NCI-H2081 treated with DMSO at 0.1 percent for 48 hours (cell line): ENCODE measurements at regions not wholly inside any gene's neighbourhood (a gene's known extent, or its start where the extent isn't known, plus 50 kb on each side); places are given as distances from the start of the nearest gene placed in this dataset.

ENCODE experiments used
- DNase-seq: peaks from one replicate; lab custom pipeline; 2025; lab: John Stamatoyannopoulos, UW

DNA sequence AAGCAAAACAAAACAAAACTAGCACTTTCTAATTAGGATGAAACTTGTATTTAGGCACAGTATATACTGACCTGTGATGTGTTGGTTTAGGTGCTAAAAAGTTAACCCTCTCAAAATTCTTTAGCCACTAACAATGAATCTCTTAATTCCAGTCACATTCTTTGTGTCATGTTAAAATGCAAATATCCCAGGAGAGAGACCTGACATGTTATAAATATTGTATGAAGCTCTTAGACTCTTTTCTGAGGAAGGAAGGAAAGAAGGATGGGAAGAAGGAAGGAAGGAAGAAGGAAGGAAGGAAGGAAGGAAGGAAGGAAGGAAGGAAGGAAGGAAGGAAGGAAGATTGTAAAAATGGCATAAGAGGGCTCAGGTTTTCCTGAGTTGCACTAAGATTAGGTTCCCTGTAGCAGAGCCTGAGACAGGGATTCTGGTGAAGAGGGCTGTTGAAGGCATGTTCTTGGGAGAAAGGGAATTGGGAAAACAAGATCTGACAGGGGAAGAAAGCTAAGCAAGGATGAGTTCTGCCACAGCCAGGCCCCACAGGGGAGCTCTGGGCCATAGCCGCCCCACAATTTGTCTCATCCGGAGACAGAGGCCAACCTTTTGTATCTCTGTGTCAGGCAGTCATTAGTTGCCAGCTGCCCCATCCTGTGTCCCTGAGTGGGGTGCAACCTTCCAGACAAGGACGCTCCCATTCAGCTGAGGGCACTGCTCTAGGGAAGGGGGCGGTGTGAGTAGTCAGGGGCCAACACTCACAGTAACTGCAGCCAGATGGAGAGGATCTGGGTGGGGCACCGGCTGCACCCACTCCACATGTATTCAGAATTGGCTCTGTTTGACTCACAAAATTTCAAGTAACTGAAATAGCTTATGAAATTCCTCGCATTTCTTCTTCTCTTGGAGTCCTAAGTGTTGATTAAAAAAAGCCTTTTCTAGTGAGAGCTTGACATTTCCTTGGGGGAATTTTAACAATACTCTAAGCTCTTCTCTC, 189.3 kb upstream of the ARG1 start:
- no peak for DNase-seq

DNA sequence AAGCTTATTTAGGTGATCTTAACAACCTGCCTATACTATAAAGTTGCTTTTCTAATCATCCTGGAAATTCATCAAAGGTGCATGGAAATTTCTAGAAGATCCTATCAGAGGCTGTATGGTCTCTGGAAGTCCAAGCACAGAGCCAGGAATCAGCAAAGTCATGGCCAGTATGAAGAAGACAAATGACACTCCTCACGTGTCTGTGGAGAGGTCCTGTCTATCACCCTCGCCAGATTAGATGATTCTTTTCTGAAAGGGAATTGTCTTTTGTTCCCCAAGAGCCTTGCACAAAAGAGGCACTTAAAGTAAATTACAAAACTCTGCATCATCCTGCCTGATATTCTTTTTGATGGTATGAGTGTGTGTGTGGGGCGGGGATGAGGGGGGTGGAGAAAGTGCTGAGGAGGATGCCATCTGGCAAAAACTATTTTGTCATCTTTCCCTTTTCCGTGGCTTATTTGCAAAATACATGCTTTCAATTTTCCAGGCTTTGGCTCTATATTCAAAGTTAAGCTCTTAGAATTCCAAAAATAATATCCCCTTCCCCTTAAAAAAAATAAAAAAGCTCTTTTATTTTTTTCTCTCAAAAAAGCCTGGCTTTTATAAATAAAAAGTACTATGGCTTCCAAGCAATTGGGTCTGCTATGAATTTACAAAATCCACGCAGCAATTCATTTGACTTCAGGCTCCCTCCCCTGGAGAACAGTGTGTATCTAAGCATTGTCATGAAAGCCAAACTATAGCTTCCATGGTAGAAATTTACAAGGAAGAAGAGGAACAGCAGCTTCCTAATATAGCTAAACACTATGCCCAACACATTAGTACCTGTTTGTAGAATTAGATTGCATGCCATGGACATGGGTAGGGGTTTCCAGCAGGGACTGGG, 185.2 kb upstream of the ARG1 start:
- DNase-seq, result no peak

- DNase-seq, result no peak
Observed at GRCh38 chr6:131390322-131390721, 182.7 kb upstream of the ARG1 start.

DNA sequence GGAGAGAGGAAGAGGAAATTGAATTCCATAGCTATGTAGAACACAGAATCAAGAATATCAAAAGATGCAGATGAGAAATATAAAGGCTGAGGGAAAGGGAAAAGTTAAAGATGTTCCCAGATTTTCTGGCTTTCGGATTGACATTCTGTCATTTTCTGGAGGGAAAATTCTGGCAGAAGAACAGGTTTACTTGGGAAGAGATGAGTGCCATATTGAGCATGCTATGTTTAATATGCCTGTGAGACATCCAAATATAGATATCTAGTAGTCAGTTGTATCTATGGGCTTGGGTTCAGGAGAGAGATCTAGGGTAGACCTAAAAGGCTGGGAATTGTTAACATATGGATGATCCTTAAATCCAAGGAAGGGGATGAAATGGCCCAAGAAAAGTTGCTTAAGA, 181.9 kb upstream of the ARG1 start:
- no peak for DNase-seq

- DNase-seq, result no peak
Observed at GRCh38 chr6:131393433-131393832, 179.6 kb upstream of the ARG1 start.

- DNase-seq, result no peak
Observed at GRCh38 chr6:131394768-131395432, 178.1 kb upstream of the ARG1 start.

DNA sequence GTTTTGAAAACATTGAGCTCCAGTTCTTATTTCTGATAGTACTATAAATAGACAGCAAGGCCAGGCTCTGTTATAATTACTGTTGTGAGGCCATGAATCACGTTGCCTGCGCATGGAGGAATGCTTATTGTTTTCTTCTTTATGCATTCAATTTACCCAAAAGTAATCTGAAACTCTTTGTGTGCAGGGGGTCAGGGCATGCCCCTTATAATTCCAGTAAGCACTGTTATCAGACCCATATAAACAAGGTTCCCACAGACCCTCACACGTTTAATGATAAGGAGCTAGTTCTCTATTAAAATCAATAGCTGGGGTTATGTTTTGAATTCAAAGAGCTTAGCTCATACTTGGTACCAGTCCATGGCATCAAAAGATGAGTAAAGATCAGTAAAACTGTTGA, 174.8 kb upstream of the ARG1 start:
- DNase-seq, result no peak

DNA sequence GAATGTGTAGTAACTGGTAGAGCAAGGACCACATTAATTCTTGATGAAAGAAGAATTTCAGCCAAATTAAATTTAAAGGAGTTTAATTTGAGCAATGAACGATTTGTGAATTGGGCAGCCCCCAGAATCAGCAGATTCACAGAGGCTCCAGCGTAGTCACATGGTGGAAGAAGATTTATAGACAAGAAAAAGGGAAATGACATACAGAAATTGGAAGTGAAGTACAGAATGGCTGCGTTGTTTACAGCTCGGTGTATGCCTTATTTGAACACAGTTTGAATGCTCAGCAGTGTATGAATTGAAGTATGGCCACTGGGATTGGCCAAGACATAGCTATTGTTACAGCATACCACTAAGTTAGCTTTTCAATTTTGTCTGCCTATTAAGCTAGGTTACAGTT, 173.6 kb upstream of the ARG1 start:
- DNase-seq, result no peak

DNA sequence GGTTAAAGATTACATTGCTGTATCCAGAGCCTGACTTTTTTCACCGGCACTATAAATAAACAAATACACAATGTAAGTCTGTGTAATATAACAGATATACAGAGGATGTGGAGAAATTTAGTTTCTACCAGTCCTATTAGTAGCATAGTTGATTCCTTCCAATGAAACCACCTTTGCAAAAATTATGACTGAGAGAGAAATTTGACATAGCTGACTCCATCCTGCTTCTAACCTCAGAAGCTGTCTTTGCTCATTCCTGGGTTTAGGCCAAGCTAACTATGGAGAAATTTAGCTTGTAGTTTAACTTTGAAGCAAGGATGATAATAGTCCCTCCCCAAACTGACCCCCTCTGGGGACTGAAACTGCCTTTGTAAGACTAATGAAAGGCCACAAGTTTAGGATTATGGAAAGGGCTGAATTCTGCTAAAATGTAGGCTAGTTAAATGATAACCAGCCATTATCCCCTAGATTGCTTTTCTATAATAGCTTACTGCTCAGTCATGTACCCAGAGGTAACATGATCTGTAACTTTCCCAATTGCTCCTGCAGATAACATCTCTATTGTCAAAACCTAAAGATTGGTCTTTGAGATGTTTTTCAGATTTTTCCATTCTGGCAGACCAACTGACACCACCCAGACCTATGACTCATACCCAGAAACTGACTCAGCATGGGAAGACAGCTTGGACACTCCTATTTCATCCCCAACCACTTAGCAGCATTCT, 172.8 kb upstream of the ARG1 start:
- DNase-seq, result no peak

- DNase-seq, result no peak
Observed at GRCh38 chr6:131400779-131401496, 172.1 kb upstream of the ARG1 start.

- no peak for DNase-seq
Observed at GRCh38 chr6:131408811-131409210, 164.2 kb upstream of the ARG1 start.

GRCh38 chr6:131410785-131411184, 162.2 kb upstream of the ARG1 start:
- no peak for DNase-seq

GRCh38 chr6:131412960-131413830, 159.8 kb upstream of the ARG1 start:
- no peak for DNase-seq

GRCh38 chr6:131413831-131414191, 159.2 kb upstream of the ARG1 start:
- DNase-seq, result no peak

DNA sequence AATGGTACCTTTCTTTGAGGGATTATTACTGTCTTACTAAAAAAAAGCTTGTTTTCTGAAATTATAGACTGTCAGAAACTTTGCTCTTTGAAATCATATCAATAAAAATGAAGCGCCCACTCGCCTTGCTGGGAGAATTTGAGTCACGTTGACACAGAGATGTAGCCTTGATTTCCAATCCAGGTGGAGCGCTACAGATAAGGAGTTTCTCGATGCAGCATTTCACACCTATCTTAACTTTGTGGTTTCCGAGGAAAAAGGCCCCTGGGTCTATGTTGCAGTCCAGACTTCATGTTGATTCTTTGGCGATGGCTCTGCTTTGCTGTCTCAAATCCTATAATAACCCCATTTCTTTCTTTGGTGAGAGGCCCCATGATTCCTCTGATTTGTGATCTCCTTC, 158.1 kb upstream of the ARG1 start:
- no peak for DNase-seq

- DNase-seq, result no peak
Observed at GRCh38 chr6:131418441-131418840, 154.6 kb upstream of the ARG1 start.

DNA sequence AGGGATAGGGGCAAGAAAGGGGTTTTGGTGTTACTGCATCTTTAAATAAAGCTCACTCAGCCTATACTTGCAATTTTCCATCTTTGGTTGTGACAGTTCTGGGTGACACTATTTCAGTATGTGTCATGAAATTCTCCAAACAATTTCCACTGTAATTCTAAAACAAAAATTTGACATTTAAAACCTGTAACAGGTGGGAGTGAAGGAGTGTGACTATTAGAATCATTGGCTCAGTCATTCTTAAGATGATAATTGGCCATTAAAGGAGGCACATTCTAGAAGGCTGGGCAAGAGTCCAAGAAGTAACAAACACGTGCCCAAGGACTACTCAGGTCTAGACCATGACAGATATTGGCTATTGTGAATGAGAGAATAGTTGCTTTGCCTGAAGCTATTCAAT, 153.3 kb upstream of the ARG1 start:
- no peak for DNase-seq

DNA sequence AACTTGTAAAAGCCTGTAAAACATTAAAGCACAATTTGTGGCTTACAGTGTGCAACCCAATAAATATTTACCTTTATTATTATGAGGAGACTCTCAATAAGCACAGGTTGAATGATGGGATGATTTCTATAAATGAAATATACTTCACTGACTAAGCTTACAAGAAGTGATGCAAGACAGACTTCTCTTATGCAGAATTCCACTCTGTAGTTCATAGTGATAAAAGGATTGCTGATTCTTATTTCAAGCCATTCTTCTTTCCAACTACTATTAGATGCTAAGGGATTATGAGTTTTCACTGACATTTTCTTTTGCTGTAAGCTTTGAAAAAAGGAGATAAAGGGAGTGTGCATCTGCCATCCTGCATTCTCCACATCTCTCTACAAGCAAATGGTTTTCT, 149.0 kb upstream of the ARG1 start:
- no peak for DNase-seq

- no peak for DNase-seq
Observed at GRCh38 chr6:131424475-131424874, 148.6 kb upstream of the ARG1 start.

GRCh38 chr6:131427434-131428058, 145.5 kb upstream of the ARG1 start:
- no peak for DNase-seq
